NB4 (cell line): ENCODE measurements at regions not wholly inside any gene's neighbourhood (a gene's known extent, or its start where the extent isn't known, plus 50 kb on each side); places are given as distances from the start of the nearest gene placed in this dataset.
A peak's percentile ranks its signal among the peaks of the same experiment; 100 is the strongest.

Source experiments
- DNase-seq: peaks from one replicate; pipeline ENCODE4 v3.0.0; 2010; ENCODE audit warnings: low read depth
- H3K4me3 ChIP-seq: one replicate; pipeline ENCODE4 v1.5.1; 2011; ENCODE audit warnings: mild to moderate bottlenecking, low read depth, low read length, moderate library complexity
- MYC ChIP-seq: IDR thresholded peaks from 2 replicates; pipeline ENCODE4 v1.6.1; 2011; ENCODE audit warnings: low read depth, low read length
- POLR2A ChIP-seq: IDR thresholded peaks from 2 replicates; pipeline ENCODE4 v1.6.1; 2011; ENCODE audit warnings: mild to moderate bottlenecking; ENCODE audit not compliant: insufficient read length; ENCODE audit errors: extremely low read depth
- TF ChIP-seq, protein P1 (sequence below): IDR thresholded peaks from 2 replicates; pipeline ENCODE4 v1.6.1; 2011; ENCODE audit warnings: low read depth, low read length
- TF ChIP-seq, protein P2 (sequence below): IDR thresholded peaks from one replicate; pipeline ENCODE4 v1.5.1; 2012; ENCODE audit warnings: low read depth, low read length

DNA sequence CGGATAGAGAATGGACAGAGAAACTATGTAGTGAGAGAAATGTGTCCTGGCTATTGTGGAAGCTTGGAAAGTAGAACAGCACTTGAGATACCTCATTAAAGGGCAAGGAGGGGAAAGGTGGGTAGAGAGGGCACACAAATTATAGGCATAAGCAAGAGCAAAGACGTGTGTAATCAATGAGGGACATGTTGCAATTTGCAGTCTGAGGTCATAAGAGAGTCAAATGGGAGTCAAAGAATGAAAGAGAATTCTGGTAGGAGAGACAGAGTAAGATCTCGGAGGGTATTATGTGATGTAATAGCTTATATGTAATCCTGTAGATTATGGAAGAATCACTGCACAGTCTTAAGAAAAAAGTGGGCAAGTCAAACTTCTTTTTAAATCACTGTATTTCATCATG is 312.0 kb upstream of the RGMB start:
- no peak for TF ChIP-seq MYC
- TF ChIP-seq, protein P1, sequence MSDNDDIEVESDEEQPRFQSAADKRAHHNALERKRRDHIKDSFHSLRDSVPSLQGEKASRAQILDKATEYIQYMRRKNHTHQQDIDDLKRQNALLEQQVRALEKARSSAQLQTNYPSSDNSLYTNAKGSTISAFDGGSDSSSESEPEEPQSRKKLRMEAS, result no peak
- TF ChIP-seq, protein P2, sequence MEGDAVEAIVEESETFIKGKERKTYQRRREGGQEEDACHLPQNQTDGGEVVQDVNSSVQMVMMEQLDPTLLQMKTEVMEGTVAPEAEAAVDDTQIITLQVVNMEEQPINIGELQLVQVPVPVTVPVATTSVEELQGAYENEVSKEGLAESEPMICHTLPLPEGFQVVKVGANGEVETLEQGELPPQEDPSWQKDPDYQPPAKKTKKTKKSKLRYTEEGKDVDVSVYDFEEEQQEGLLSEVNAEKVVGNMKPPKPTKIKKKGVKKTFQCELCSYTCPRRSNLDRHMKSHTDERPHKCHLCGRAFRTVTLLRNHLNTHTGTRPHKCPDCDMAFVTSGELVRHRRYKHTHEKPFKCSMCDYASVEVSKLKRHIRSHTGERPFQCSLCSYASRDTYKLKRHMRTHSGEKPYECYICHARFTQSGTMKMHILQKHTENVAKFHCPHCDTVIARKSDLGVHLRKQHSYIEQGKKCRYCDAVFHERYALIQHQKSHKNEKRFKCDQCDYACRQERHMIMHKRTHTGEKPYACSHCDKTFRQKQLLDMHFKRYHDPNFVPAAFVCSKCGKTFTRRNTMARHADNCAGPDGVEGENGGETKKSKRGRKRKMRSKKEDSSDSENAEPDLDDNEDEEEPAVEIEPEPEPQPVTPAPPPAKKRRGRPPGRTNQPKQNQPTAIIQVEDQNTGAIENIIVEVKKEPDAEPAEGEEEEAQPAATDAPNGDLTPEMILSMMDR, result no peak
- TF ChIP-seq POLR2A, result no peak
- no peak for DNase-seq
- H3K4me3 ChIP-seq, result no peak overlapping the region

DNA sequence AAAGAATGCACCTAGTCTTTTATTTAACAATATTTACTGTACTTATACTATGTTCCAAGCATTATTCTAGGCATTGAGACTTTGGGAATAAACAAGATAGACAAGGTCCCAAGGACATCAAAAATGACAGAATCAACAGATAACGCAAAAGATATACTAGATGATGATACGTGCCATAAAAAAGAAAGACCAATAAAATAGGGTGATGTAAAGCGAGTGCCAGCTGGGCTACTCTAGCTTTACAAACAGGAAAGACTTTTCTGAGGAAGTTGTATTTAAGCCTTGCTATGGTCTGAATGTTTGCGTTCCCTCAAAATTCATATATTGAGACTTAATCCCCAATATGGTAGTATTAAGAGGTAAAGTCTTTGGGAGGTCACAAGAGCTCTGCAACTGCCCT is 310.2 kb upstream of the RGMB start:
- no peak for DNase-seq
- TF ChIP-seq POLR2A (no peak), MYC (no peak)
- TF ChIP-seq, protein P2, result no peak
- TF ChIP-seq, protein P1, result no peak

DNA sequence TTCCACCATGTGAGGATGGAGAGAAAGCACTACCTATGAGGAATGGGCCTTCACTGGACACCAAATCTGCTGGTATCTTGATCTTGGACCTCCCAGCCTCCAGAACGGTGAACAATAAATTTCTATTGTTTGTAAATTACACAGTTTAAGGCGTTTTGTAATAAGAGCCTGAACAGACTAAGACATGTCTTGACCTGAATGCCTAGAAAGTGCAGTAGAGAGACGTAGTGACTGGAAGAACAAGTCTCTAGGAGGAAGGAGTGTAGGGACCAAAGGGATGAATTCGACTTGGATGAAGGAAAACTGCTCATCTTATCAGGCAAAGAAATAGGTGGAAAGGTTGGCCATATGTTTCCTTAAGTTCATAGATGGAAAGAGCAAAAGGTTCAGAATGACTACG is 309.8 kb upstream of the RGMB start:
- no peak overlapping the region for H3K4me3 ChIP-seq
- no peak for DNase-seq
- TF ChIP-seq, protein P2, result no peak
- TF ChIP-seq POLR2A (no peak), MYC (no peak)
- TF ChIP-seq, protein P1, result no peak

More for the DNA sequence above, 310.2 kb upstream of the RGMB start:
- no peak overlapping the region for H3K4me3 ChIP-seq

DNA sequence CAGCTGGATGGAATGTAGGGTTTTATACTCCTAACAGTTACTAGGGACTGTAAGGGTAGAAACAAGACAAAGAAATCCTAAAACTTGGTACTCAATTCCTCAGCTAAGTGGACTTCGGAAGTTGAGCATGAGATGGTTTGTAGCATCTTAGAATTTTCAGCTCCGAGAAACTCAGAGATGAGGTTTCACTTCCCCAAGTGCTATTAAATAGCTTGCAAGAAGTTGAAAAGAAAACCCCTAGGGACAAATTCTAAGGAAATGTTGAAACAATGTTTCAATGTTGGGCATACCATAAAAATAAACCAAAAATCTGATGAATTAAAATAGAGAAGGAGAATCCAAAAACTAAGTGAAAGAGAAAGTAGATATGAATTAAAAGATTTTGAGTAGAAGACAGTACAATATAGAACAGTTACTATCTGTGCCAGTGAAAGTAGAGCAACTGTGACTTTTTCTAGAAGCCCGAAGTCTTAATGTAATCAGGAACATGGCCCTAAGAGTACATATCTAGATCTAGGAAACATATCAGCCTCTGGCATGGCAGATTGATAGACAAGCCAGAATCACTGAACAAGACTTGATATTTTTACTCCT is 308.6 kb upstream of the RGMB start:
- H3K4me3 ChIP-seq, result no peak overlapping the region
- TF ChIP-seq, protein P2, result no peak
- TF ChIP-seq MYC (no peak), POLR2A (no peak)
- TF ChIP-seq, protein P1, result no peak
- peak; percentile 35 for DNase-seq

DNA sequence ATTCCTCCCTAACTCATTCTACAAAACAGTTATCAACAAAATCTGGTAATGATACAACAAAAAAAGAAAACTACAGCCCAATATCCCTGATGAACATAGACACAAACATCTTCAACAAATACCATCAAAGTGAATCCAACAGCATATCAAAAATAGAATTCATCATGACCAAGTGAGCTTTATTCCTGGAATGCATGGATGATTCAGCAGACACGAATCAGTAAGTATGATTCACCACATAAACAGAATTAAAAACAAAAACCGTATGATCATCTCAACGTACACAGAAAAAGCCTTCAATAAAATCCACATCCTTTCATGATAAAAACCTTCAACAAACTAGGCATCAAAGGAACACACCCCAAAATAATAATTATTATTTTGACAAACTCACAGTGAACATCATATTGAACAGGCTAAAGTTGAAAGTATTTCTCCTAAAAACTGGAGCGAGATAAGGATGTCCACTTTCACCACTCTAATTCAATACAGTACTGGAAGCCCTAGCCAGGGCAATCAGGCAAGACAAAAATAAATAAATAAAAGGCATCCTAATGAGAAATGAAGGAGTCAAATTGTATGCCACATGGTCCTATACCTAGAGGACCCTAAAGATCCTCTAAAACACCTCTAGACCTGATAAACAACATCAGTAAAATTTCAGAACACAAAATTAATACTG is 305.1 kb upstream of the RGMB start:
- no peak for DNase-seq
- TF ChIP-seq, protein P1, result no peak
- H3K4me3 ChIP-seq, result no peak overlapping the region

DNA sequence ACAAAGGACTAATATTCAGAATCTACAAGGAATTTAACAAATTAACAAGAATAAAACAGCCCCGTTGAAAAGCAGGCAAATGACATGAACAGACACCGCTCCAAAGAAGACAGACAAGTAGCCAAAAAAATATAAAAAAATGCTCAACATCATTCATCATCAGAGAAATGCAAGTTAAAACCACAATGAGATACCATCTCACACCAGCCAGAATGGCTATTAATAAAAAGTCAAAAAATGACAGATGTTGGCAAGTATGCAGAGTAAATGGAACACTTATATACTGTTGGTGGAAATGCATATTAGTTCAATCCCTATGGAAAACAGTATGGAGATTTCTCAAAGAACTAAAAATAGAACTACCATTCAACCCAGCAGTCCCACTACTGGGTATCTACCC is 302.7 kb upstream of the RGMB start:
- no peak for DNase-seq
- TF ChIP-seq, protein P2, result no peak
- TF ChIP-seq, protein P1, result no peak
- no peak for TF ChIP-seq POLR2A
- no peak for TF ChIP-seq MYC
- H3K4me3 ChIP-seq, result no peak overlapping the region
